ENCODE measurements at regions not wholly inside any gene's neighbourhood (a gene's known extent, or its start where the extent isn't known, plus 50 kb on each side); places are given as distances from the start of the nearest gene placed in this dataset.
"Not testable (repeated sequence)": the region's sequence is repeated elsewhere in the genome, so short reads cannot be mapped to it uniquely, and the experiment has no call there.

- no peak for DNase-seq
Measured at GRCh38 chr5:162209005-162209605, 141.5 kb downstream of the GABRG2 start.

- DNase-seq: no peak
Measured at GRCh38 chr5:162214551-162214950, 147.0 kb downstream of the GABRG2 start.

GRCh38 chr5:162217037-162217436 lies 149.5 kb downstream of the GABRG2 start:
- no peak for DNase-seq

GRCh38 chr5:162221910-162222309 lies 154.3 kb downstream of the GABRG2 start:
- DNase-seq: no peak

GRCh38 chr5:162227075-162227474 lies 159.5 kb downstream of the GABRG2 start:
- DNase-seq: no peak

- DNase-seq: no peak
Measured at GRCh38 chr5:162230348-162230747, 162.8 kb downstream of the GABRG2 start.

GRCh38 chr5:162231522-162231921 lies 163.9 kb downstream of the GABRG2 start:
- no peak for DNase-seq

- DNase-seq: no peak
Measured at GRCh38 chr5:162240734-162241133, 173.2 kb downstream of the GABRG2 start.

- no peak for DNase-seq
Measured at GRCh38 chr5:162242416-162242815, 174.8 kb downstream of the GABRG2 start.

- DNase-seq: no peak
Measured at GRCh38 chr5:162243651-162244050, 176.1 kb downstream of the GABRG2 start.

GRCh38 chr5:162248107-162248713 lies 180.6 kb downstream of the GABRG2 start:
- no peak for DNase-seq

- no peak for DNase-seq
Measured at GRCh38 chr5:162256711-162257110, 189.1 kb downstream of the GABRG2 start.

- DNase-seq: no peak
Measured at GRCh38 chr5:162268694-162269481, 201.3 kb downstream of the GABRG2 start.

GRCh38 chr5:162272417-162272816 lies 204.8 kb downstream of the GABRG2 start:
- DNase-seq: no peak

- no peak for DNase-seq
Measured at GRCh38 chr5:162274679-162275078, 207.1 kb downstream of the GABRG2 start.

GRCh38 chr5:162275387-162275786 lies 207.8 kb downstream of the GABRG2 start:
- not testable (repeated sequence) for DNase-seq

- DNase-seq: no peak
Measured at GRCh38 chr5:162282191-162282590, 214.6 kb downstream of the GABRG2 start.

- DNase-seq: no peak
Measured at GRCh38 chr5:162283609-162284008, 216.0 kb downstream of the GABRG2 start.

GRCh38 chr5:162288647-162289296 lies 221.2 kb downstream of the GABRG2 start:
- DNase-seq: no peak

- no peak for DNase-seq
Measured at GRCh38 chr5:162289489-162289888, 221.9 kb downstream of the GABRG2 start.

GRCh38 chr5:162299793-162300192 lies 232.2 kb downstream of the GABRG2 start:
- DNase-seq: no peak

- DNase-seq: no peak
Measured at GRCh38 chr5:162301356-162301755, 233.8 kb downstream of the GABRG2 start.

- DNase-seq: no peak
Measured at GRCh38 chr5:162323466-162323865, 255.9 kb downstream of the GABRG2 start.

GRCh38 chr5:162324328-162324727 lies 256.8 kb downstream of the GABRG2 start:
- DNase-seq: no peak
